Fibroblast of mammary gland (primary cell): ENCODE measurements at regions not wholly inside any gene's neighbourhood (a gene's known extent, or its start where the extent isn't known, plus 50 kb on each side); places are given as distances from the start of the nearest gene placed in this dataset.

Source experiments
- DNase-seq: peaks from one replicate; pipeline ENCODE4 v3.0.0-alpha.2; 2010; ENCODE audit warnings: low read depth
- H3K4me3 ChIP-seq: 2 replicates; pipeline ENCODE4 v1.5.1; 2011; ENCODE audit warnings: low read depth, mild to moderate bottlenecking, low read length, moderate library complexity; ENCODE audit not compliant: control insufficient read depth
- TF ChIP-seq, protein P1 (sequence below): conservative IDR thresholded peaks from 2 replicates; pipeline ENCODE4 v1.5.1; 2011; ENCODE audit warnings: low read depth, low read length, inconsistent platforms; ENCODE audit not compliant: control insufficient read depth, insufficient read depth

DNA sequence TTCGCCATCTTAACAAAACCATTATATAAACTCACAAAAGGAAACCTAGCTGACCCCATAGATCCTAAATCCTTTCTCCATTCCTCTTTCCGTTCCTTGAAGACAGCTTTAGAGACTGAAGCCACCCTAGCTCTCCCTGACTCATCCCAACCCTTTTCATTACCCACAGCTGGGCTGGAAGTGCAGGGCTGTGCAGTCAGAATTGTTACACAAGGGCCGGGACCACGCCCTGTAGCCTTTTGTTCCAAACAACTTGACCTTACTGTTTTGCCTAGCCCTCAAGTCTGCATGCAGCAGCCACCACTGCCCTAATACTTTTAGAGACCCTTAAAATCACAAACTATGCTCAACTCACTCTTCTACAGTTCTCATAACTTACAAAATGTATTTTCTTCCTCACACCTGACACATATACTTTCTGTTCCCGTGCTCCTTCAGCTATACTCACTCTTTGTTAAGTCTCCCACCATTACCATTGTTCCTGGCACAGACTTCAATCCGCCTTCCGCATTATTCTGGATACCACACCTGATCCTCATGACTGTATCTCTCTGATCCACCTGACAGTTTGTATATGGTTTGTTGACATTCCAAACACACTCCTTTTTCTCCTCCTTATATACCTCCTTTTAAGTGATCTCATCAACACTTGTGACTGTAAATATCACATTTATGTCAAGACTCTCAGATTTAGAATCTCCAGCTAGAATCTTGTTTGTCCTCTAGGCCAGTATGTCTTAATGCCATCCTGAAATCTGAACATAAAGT lies 208.7 kb downstream of the KITLG start:
- peak; percentile 92 for DNase-seq
- TF ChIP-seq, protein P1, sequence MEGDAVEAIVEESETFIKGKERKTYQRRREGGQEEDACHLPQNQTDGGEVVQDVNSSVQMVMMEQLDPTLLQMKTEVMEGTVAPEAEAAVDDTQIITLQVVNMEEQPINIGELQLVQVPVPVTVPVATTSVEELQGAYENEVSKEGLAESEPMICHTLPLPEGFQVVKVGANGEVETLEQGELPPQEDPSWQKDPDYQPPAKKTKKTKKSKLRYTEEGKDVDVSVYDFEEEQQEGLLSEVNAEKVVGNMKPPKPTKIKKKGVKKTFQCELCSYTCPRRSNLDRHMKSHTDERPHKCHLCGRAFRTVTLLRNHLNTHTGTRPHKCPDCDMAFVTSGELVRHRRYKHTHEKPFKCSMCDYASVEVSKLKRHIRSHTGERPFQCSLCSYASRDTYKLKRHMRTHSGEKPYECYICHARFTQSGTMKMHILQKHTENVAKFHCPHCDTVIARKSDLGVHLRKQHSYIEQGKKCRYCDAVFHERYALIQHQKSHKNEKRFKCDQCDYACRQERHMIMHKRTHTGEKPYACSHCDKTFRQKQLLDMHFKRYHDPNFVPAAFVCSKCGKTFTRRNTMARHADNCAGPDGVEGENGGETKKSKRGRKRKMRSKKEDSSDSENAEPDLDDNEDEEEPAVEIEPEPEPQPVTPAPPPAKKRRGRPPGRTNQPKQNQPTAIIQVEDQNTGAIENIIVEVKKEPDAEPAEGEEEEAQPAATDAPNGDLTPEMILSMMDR, result no peak
- no peak overlapping the region for H3K4me3 ChIP-seq

DNA sequence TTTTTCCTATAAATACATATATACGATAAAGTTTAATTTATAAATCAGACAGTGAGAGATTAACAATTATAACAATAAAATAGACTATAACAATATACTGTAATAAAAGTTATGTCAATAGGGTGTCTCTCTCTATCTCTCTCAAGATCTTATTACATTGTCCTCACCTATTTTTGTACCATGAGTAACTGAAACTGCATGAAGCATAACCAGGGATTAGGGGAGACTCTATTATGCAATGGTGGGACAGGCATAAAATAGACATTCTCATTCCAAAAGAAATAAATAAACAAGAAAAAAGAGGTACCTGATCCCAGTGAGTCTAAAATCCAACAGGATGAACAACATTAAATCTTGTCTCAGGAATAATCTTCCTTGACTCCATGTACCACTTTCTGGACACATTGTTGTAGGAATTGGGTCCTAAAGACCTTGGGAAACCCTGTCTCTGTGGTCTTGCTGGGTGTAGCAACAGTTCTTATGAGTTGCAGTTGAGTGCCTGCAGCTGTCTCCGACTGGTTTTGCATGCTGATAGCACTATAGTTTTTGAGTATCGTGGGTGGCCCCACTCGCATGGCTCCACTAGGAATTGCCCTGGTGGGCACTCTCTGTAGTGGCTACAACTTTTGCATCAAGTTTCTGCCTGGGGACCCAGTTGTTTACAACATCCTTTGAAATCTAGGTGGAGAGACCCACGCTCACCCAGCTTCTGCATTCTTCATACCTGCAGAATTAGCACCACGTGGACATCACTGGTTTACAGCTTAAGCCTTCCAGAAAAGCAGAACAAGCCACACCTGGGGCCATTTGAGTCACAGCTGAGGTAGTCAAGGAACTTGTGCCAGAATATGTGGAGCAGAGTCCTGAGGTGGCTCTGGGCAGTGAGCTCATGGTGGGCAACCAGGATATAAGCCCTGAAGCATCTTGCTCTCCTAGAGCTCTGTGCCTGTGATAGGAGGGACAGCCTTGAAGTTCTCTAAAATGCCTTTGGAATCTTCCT lies 204.7 kb downstream of the KITLG start:
- TF ChIP-seq, protein P1, result no peak

DNA sequence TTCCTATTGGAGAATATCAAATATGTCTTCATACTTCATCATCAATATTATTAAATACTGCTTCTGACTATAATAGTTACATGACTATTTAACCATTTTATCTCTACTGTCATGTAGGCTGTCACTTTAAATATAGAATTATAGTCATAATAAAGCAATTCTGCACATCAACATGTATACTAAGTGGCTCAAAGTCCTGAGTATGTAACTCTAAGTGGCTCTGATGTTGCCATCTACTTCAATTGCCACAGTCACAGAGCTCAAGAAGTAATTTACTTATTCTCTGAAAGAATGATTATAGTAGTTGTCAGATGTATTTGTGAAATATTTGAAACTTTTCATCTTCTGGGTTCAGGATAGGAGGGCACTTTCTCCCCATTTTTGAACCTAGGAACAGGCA lies 202.3 kb downstream of the KITLG start:
- H3K4me3 ChIP-seq, result no peak overlapping the region
- DNase-seq, result no peak
- TF ChIP-seq, protein P1, result no peak

More for the DNA sequence above, 204.7 kb downstream of the KITLG start:
- DNase-seq, result no peak
- no peak overlapping the region for H3K4me3 ChIP-seq

DNA sequence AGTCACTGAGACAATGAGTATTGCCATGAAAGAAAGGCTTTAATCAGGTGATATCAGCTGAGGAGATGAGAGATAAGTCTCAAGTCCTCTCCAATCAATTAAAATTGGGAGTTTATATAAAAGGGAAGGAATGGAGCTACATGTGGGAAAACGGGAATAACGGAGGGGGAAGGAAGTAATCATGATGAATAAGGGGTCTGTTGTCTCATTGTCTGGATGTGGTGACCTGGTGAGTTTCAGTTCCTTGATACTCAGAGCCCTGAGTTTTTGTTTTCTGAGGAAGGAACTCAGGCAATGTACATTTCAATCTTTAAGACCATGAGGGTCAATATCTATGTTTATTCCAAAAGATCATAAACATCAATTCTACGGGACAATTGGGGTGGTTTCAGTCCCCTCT lies 198.8 kb downstream of the KITLG start:
- TF ChIP-seq, protein P1, result no peak
- no peak overlapping the region for H3K4me3 ChIP-seq
- no peak for DNase-seq

DNA sequence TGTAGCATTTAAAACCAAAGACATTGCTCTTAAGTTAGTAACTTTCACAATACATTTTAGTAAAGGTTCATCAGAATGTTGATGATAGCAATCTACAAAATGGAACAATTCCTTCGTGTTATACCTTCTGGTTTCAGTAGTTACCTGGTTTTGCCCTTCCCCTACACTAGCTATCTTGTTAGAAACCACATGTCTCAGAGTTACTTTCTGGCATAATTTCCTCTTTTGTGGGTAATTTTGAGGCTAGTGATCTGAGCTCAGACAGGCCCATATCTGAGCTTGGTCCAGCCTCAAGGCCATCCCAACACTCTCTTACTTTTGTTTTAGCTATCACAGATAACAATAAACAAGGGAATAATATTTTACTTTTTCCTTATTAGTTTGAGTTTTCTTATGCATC lies 196.9 kb downstream of the KITLG start:
- DNase-seq, result no peak
- TF ChIP-seq, protein P1, result no peak
- H3K4me3 ChIP-seq, result no peak overlapping the region

DNA sequence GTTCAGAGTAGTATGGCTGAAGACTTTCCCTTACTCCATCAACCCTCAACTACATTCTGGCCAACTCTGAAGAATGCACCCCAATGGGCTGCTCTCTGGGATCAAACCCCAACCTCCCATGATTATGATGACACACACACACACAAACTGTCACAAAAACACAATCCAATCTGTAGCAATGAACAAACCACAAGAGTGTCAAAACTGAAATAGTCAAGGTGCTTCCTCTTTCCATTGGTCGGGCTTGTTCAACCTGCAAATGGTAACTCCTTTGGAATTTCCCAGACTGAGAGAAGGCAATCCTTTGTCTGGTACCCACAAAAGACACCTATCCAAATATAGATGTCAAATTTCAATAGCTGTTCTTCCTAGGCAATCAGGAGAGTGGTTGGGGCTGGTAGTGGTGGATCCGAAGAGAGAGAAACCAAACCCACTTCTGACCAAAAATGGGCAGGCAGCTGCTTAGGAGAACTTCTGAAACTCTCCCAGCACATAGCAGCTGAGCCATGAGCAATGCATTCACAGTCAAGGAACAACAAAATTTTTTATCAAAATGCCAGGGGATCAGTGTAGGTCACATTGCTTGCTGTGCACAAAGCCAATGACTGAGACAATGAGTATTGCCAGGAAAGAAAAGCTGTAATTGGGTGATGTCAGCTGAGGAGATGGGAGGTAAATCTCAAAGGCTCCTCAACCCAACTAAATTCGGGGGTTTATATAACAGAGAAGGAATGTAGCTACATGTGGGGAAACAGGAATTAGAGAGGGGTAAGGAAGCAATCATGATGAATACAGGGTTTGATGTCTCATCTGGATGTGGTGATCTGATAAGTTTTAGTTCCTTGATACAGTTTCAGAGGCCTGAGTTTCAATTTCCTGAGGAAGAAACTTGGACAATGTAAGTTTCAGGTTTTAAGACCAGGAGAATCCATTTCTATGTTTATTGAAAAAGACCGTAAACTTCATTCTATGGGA lies 191.4 kb downstream of the KITLG start:
- no peak overlapping the region for H3K4me3 ChIP-seq
- TF ChIP-seq, protein P1, result no peak
- peak; percentile 19 for DNase-seq
